A673 (cell line): ENCODE measurements at regions not wholly inside any gene's neighbourhood (a gene's known extent, or its start where the extent isn't known, plus 50 kb on each side); places are given as distances from the start of the nearest gene placed in this dataset.

Experiments used
- CTCF ChIP-seq: fragments of 300-800, 200-600 bp; sonication (generic); conservative IDR thresholded peaks from 2 replicates; pipeline ENCODE4 v1.5.1; 2017; ENCODE audit warnings: low read depth, mild to moderate bottlenecking, antibody characterized with exemption, low read length, moderate library complexity, mixed read lengths
- EZH2 ChIP-seq: fragments of 200-600 bp; sonication (generic); IDR thresholded peaks from 2 replicates; pipeline ENCODE4 v1.6.1; 2017; ENCODE audit warnings: borderline replicate concordance, low read depth, mild to moderate bottlenecking, mixed read lengths, antibody characterized with exemption, low read length; ENCODE audit not compliant: poor library complexity, severe bottlenecking

- TF ChIP-seq CTCF, result peak; percentile 90
- TF ChIP-seq EZH2, result no peak
Measured at GRCh38 chr1:23634840-23635651, 56.6 kb upstream of the RPL11 start.
